ENCODE measurements at regions not wholly inside any gene's neighbourhood (a gene's known extent, or its start where the extent isn't known, plus 50 kb on each side); places are given as distances from the start of the nearest gene placed in this dataset.

- no peak for TF ChIP-seq ZNF830 (CRISPR knock-in tag; IDR thresholded peaks at IDR 0.05)
Observed at GRCh38 chr14:62532181-62532580, 513.1 kb downstream of the KCNH5 start (continued).

- H3K9me1 ChIP-seq (ENCODE audit: control insufficient read depth, insufficient read depth, low read length): no peaks in the 10 kb centered on the region
- no peaks in the 10 kb centered on the region for H3K36me3 ChIP-seq (ENCODE audit: control insufficient read depth, insufficient read depth, low read length)
- CTCF ChIA-PET (ENCODE audit: low intra/inter-chr PET ratio): no interaction called here
- no peak for ATAC-seq
- H3K9me3 ChIP-seq (replicated peaks; ENCODE audit: control insufficient read depth, insufficient read depth, low read depth, low read length): no peaks in the 10 kb centered on the region
- no peaks in the 10 kb centered on the region for H4K20me1 ChIP-seq (replicated peaks; ENCODE audit: control insufficient read depth, insufficient read depth, low read length)
- H3K4me1 ChIP-seq (replicated peaks in 1 of 2; ENCODE audit: control insufficient read depth in 2 of 2, insufficient read depth in 2 of 2, low read length in 2 of 2): no peaks in the 10 kb centered on the region
- BruUV-seq (replicated peaks): no TSS peak
- no peak overlapping the region for H3K9ac ChIP-seq (ENCODE audit: insufficient read depth in 1 of 2, low read depth in 2 of 2, low read length in 2 of 2)
- no peaks in the 10 kb centered on the region for H3K27me3 ChIP-seq (ENCODE audit: control insufficient read depth in 2 of 2, insufficient read depth in 2 of 2, low read length in 2 of 2)
- H3K79me2 ChIP-seq (ENCODE audit: control insufficient read depth, insufficient read depth, low read length): no peaks in the 10 kb centered on the region
- no peak for DNase-seq (ENCODE audit: extremely low read depth in 1 of 4, low spot score in 3 of 4)
- intact Hi-C loops (cut with micrococcal nuclease) (no loop called here), in situ Hi-C loops (cut with MboI) (no loop called here)
- no peak overlapping the region for H2AFZ ChIP-seq (ENCODE audit: low read depth, low read length)
- H3K4me3 ChIP-seq: no peak overlapping the region
- no peak overlapping the region for H3K27ac ChIP-seq (ENCODE audit: extremely low read depth, low read depth, low read length)
- no peak overlapping the region for H3K4me2 ChIP-seq (ENCODE audit: insufficient read depth, low read length)
- WGBS (ENCODE audit: insufficient coverage, low coverage, missing lambda C conversion rate): 0% methylated on average over 1 of the region's 1 CpG
- FAIRE-seq: no peak
- POLR2A ChIA-PET: no interaction called here
- TF ChIP-seq ADNP (tag; IDR thresholded peaks at IDR 0.05) (no peak), XRCC3 (IDR thresholded peaks at IDR 0.05) (no peak), PHB (CRISPR knock-in tag; IDR thresholded peaks at IDR 0.05) (no peak), ZNF699 (CRISPR knock-in tag; IDR thresholded peaks at IDR 0.05; ENCODE audit: insufficient replicate concordance) (no peak), E2F3 (CRISPR knock-in tag; IDR thresholded peaks at IDR 0.05) (no peak), ZNF274 (IDR thresholded peaks at IDR 0.05; ENCODE audit: borderline replicate concordance, low read depth, low read length) (no peak), SMC3 (conservative IDR thresholded peaks at IDR 0.05; ENCODE audit: insufficient read depth, low read depth, low read length) (no peak), CBFB (CRISPR knock-in tag; IDR thresholded peaks at IDR 0.05) (no peak), GABPB2 (CRISPR knock-in tag; conservative IDR thresholded peaks at IDR 0.05) (no peak), SIRT6 (IDR thresholded peaks at IDR 0.05; ENCODE audit: low read depth, low read length) (no peak), ZNF124 (CRISPR knock-in tag; IDR thresholded peaks at IDR 0.05) (no peak), FOXA3 (CRISPR knock-in tag; conservative IDR thresholded peaks at IDR 0.05 in 1 of 2, IDR thresholded peaks at IDR 0.05 in 1 of 2) (no peak), ZNF224 (CRISPR knock-in tag; IDR thresholded peaks at IDR 0.05) (no peak), ZC3H4 (CRISPR knock-in tag; IDR thresholded peaks at IDR 0.05; ENCODE audit: borderline replicate concordance) (no peak), CTCFL (IDR thresholded peaks at IDR 0.05; ENCODE audit: borderline replicate concordance, insufficient read depth, low read depth, low read length, poor library complexity, severe bottlenecking) (no peak), ZBTB49 (CRISPR knock-in tag; IDR thresholded peaks at IDR 0.05; ENCODE audit: borderline replicate concordance) (no peak), SP2 (IDR thresholded peaks at IDR 0.05; ENCODE audit: extremely low read depth, low read depth, low read length, poor library complexity, severe bottlenecking) (no peak), DNMT1 (IDR thresholded peaks at IDR 0.05) (no peak)
Observed at GRCh38 chr14:62546862-62547474, 498.3 kb downstream of the KCNH5 start.
